Peyer's patch (tissue), 4 donors: ENCODE measurements at regions not wholly inside any gene's neighbourhood (a gene's known extent, or its start where the extent isn't known, plus 50 kb on each side); places are given as distances from the start of the nearest gene placed in this dataset.

Experiments
- DNase-seq, 3 donors: peaks; one replicate each; pipeline ENCODE4 v3.0.0-alpha.2; 2017 to 2019
- H3K27ac ChIP-seq, 4 donors: fragments of 200-600 bp; sonication (generic); one replicate each; pipeline ENCODE4 v1.5.1; 2016 to 2019
- H3K27me3 ChIP-seq, 2 donors: fragments of 200-600 bp; sonication (generic); one replicate each; pipeline ENCODE4 v1.5.1; 2019
- H3K36me3 ChIP-seq, 3 donors: fragments of 200-600 bp; sonication (generic); one replicate each; pipeline ENCODE4 v1.5.1; 2016 to 2019
- H3K4me1 ChIP-seq, 4 donors: fragments of 200-600 bp; sonication (generic); one replicate each; pipeline ENCODE4 v1.5.1; 2016 to 2019
- H3K4me3 ChIP-seq, 4 donors: fragments of 200-600 bp; sonication (generic); 1 replicate in 3 of 4; 2 replicates in 1 of 4; pipeline ENCODE4 v1.5.1; 2016 to 2019; ENCODE audit warnings: mild to moderate bottlenecking in 1 of 4
- H3K9me3 ChIP-seq, 4 donors: fragments of 200-600 bp; sonication (generic); one replicate each; pipeline ENCODE4 v1.5.1; 2016 to 2019; ENCODE audit warnings: mild to moderate bottlenecking in 1 of 4
- CTCF ChIP-seq, 6 experiments: fragments of 450-650 bp in 4 of 6; fragments of 200-600 bp in 2 of 6; sonication (generic) in 1 of 6; IDR thresholded peaks; one replicate each; pipeline ENCODE4 v1.5.1; 2017 to 2019; ENCODE audit warnings: antibody characterized with exemption in 6 of 6, mild to moderate bottlenecking in 3 of 6, moderate library complexity in 1 of 6
- POLR2A ChIP-seq, 2 donors: fragments of 450-650 bp; IDR thresholded peaks; one replicate each; pipeline ENCODE4 v1.5.1; 2017; ENCODE audit warnings: antibody characterized with exemption in 2 of 2, mild to moderate bottlenecking in 2 of 2, moderate library complexity in 2 of 2

- TF ChIP-seq POLR2A (IDR thresholded peaks at IDR 0.05), result no peak
- no peak for TF ChIP-seq CTCF (IDR thresholded peaks at IDR 0.05)
- no peaks in the 10 kb centered on the region for H3K9me3 ChIP-seq
- H3K27ac ChIP-seq, result no peak overlapping the region
- no peaks in the 10 kb centered on the region for H3K4me1 ChIP-seq
- H3K27me3 ChIP-seq, result no peaks in the 10 kb centered on the region
- no peak for DNase-seq
- no peak overlapping the region for H3K4me3 ChIP-seq
- H3K36me3 ChIP-seq, result no peaks in the 10 kb centered on the region
These were observed 238.7 kb downstream of the BMP7 start for GRCh38 chr20:57027777-57028176.

- Histone ChIP-seq H3K36me3 (no peaks in the 10 kb centered on the region), H3K4me3 (no peak overlapping the region), H3K4me1 (no peaks in the 10 kb centered on the region), H3K27ac (no peak overlapping the region), H3K27me3 (no peaks in the 10 kb centered on the region), H3K9me3 (no peaks in the 10 kb centered on the region)
- TF ChIP-seq POLR2A (IDR thresholded peaks at IDR 0.05), result no peak
- TF ChIP-seq CTCF (IDR thresholded peaks at IDR 0.05), result no peak
- DNase-seq, result no peak
These were observed 235.5 kb downstream of the BMP7 start for GRCh38 chr20:57030611-57031600.

GRCh38 chr20:57031867-57032355 is 234.5 kb downstream of the BMP7 start:
- no peaks in the 10 kb centered on the region for H3K4me1 ChIP-seq
- H3K36me3 ChIP-seq, result no peaks in the 10 kb centered on the region
- H3K4me3 ChIP-seq, result no peak overlapping the region
- no peaks in the 10 kb centered on the region for H3K9me3 ChIP-seq
- no peaks in the 10 kb centered on the region for H3K27me3 ChIP-seq
- DNase-seq, result no peak
- H3K27ac ChIP-seq, result no peak overlapping the region
- no peak for TF ChIP-seq POLR2A (IDR thresholded peaks at IDR 0.05)
- no peak for TF ChIP-seq CTCF (IDR thresholded peaks at IDR 0.05)

GRCh38 chr20:57032847-57033246 is 233.6 kb downstream of the BMP7 start:
- H3K27ac ChIP-seq, result no peak overlapping the region
- H3K4me1 ChIP-seq, result no peaks in the 10 kb centered on the region
- no peak overlapping the region for H3K4me3 ChIP-seq
- no peaks in the 10 kb centered on the region for H3K27me3 ChIP-seq
- no peaks in the 10 kb centered on the region for H3K36me3 ChIP-seq
- TF ChIP-seq CTCF (IDR thresholded peaks at IDR 0.05) (no peak), POLR2A (IDR thresholded peaks at IDR 0.05) (no peak)
- no peak for DNase-seq
- H3K9me3 ChIP-seq, result no peaks in the 10 kb centered on the region

GRCh38 chr20:57034001-57034400 is 232.4 kb downstream of the BMP7 start:
- H3K9me3 ChIP-seq, result no peaks in the 10 kb centered on the region
- no peak overlapping the region for H3K4me3 ChIP-seq
- H3K4me1 ChIP-seq, result no peaks in the 10 kb centered on the region
- no peak for DNase-seq
- no peaks in the 10 kb centered on the region for H3K27me3 ChIP-seq
- H3K36me3 ChIP-seq, result no peaks in the 10 kb centered on the region
- no peak overlapping the region for H3K27ac ChIP-seq
- no peak for TF ChIP-seq CTCF (IDR thresholded peaks at IDR 0.05)
- no peak for TF ChIP-seq POLR2A (IDR thresholded peaks at IDR 0.05)
